ENCODE measurements at regions not wholly inside any gene's neighbourhood (a gene's known extent, or its start where the extent isn't known, plus 50 kb on each side); places are given as distances from the start of the nearest gene placed in this dataset.
"Not testable (repeated sequence)": the region's sequence is repeated elsewhere in the genome, so short reads cannot be mapped to it uniquely, and the experiment has no call there.

DNA sequence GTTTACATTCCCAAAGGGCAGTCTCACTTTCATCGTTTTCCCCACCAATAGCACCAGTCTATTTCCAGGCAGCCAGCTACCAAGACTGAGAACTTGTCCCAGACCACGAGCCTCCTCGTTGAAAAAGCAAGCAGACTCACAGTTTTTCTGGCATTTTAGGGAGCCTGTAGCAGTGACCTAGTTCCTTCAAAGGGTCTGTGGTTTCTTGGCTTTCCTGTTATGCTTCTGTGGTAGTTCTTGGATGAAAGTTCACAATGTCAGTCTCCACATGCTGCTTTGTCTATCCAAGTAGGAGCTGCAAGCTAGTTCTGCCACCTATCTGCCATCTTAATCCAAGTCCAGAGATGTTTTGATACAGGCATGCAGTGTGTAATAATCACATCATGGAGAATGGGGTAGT is 151.6 kb upstream of the ZC4H2 start:
- DNase-seq (ENCODE audit: low read depth, low spot score) = no peak
- no peaks in the 10 kb centered on the region for H3K27me3 ChIP-seq (ENCODE audit: insufficient read depth, insufficient read length)
- no peak overlapping the region for H3K4me3 ChIP-seq (ENCODE audit: insufficient read length, low read depth)
- TF ChIP-seq SUZ12 (IDR thresholded peaks at IDR 0.05; ENCODE audit: extremely low read depth, insufficient read depth, insufficient read length) (no peak), ZNF274 (IDR thresholded peaks at IDR 0.05; ENCODE audit: low read depth, low read length) (no peak), YY1 (IDR thresholded peaks at IDR 0.05; ENCODE audit: insufficient read depth, insufficient read length) (no peak)
- H3K9me3 ChIP-seq (ENCODE audit: insufficient read depth, low read length) = peaks cover 21% of the 10 kb centered on the region; the same call in 1 of the 2 replicates
- H3K36me3 ChIP-seq (ENCODE audit: insufficient read depth, insufficient read length, low read length) = no peaks in the 10 kb centered on the region
- no peak overlapping the region for H3K9ac ChIP-seq (ENCODE audit: insufficient read length, low read depth)
- no peaks in the 10 kb centered on the region for H3K4me1 ChIP-seq (ENCODE audit: insufficient read depth, insufficient read length)

DNA sequence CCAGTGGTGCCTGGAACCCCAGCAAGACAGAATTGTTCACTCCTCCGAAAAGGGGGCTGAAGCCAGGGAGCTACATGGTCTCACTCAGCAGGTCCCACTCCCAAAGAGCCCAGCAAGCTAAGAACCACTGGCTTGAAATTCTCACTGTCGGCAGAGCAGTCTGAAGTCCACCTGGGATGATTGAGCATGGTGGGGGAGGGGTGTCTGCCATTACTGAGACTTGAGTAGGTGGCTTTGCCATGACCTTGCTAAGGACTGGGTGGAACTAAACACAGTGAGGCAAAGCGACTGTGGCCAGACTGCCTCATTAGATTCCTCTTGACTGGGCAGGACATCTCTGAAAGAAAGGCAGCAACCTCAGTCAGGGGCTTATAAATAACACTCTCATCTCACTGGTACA is 122.6 kb upstream of the ZC4H2 start:
- TF ChIP-seq YY1 (IDR thresholded peaks at IDR 0.05; ENCODE audit: insufficient read depth, insufficient read length) (no peak), SUZ12 (IDR thresholded peaks at IDR 0.05; ENCODE audit: extremely low read depth, insufficient read depth, insufficient read length) (no peak), ZNF274 (IDR thresholded peaks at IDR 0.05; ENCODE audit: low read depth, low read length) (no peak)
- DNase-seq (ENCODE audit: low read depth, low spot score) = no peak
- no peak overlapping the region for H3K9ac ChIP-seq (ENCODE audit: insufficient read length, low read depth)
- no peaks in the 10 kb centered on the region for H3K36me3 ChIP-seq (ENCODE audit: insufficient read depth, insufficient read length, low read length)
- H3K9me3 ChIP-seq (ENCODE audit: insufficient read depth, low read length) = peaks cover 6% of the 10 kb centered on the region
- no peak overlapping the region for H3K4me3 ChIP-seq (ENCODE audit: insufficient read length, low read depth)
- H3K4me1 ChIP-seq (ENCODE audit: insufficient read depth, insufficient read length) = no peaks in the 10 kb centered on the region
- no peaks in the 10 kb centered on the region for H3K27me3 ChIP-seq (ENCODE audit: insufficient read depth, insufficient read length)

DNA sequence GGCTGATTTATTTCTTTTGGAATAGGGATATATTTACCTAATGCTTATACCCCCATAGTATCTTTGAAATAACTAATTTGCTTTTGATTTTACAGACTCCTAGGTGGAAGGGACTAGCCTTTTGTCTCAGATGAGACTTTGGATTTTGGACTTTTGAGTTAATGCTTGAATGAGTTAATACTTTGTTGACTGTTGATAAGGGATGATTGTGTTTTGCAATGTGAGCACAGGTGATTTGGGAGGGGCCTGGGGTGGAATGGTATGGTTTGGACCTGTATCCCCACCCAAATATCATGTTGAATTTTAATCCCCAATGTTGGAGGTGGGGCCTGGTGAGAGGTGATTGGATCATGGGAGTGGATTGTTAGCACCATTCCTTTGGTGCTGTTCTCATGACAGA is 117.4 kb upstream of the ZC4H2 start:
- no peak overlapping the region for H3K4me3 ChIP-seq (ENCODE audit: insufficient read length, low read depth)
- no peak overlapping the region for H3K9ac ChIP-seq (ENCODE audit: insufficient read length, low read depth)
- no peak for TF ChIP-seq SUZ12 (IDR thresholded peaks at IDR 0.05; ENCODE audit: extremely low read depth, insufficient read depth, insufficient read length)
- no peak for TF ChIP-seq YY1 (IDR thresholded peaks at IDR 0.05; ENCODE audit: insufficient read depth, insufficient read length)
- TF ChIP-seq ZNF274 (IDR thresholded peaks at IDR 0.05; ENCODE audit: low read depth, low read length) = no peak
- no peak for DNase-seq (ENCODE audit: low read depth, low spot score)
- peaks cover 16% of the 10 kb centered on the region for H3K9me3 ChIP-seq (ENCODE audit: insufficient read depth, low read length)
- H3K27me3 ChIP-seq (ENCODE audit: insufficient read depth, insufficient read length) = no peaks in the 10 kb centered on the region
- no peaks in the 10 kb centered on the region for H3K4me1 ChIP-seq (ENCODE audit: insufficient read depth, insufficient read length)
- H3K36me3 ChIP-seq (ENCODE audit: insufficient read depth, insufficient read length, low read length) = peaks cover 3% of the 10 kb centered on the region

- Histone ChIP-seq H3K9ac (ENCODE audit: insufficient read length, low read depth) (no peak overlapping the region), H3K36me3 (ENCODE audit: insufficient read depth, insufficient read length, low read length) (no peaks in the 10 kb centered on the region), H3K4me1 (ENCODE audit: insufficient read depth, insufficient read length) (no peaks in the 10 kb centered on the region), H3K4me3 (ENCODE audit: insufficient read length, low read depth) (no peak overlapping the region), H3K27me3 (ENCODE audit: insufficient read depth, insufficient read length) (no peaks in the 10 kb centered on the region), H3K9me3 (ENCODE audit: insufficient read depth, low read length) (peaks cover 5% of the 10 kb centered on the region; the same call in 1 of the 2 replicates)
- no peak for DNase-seq (ENCODE audit: low read depth, low spot score)
- TF ChIP-seq ZNF274 (IDR thresholded peaks at IDR 0.05; ENCODE audit: low read depth, low read length) = no peak
- no peak for TF ChIP-seq SUZ12 (IDR thresholded peaks at IDR 0.05; ENCODE audit: extremely low read depth, insufficient read depth, insufficient read length)
- no peak for TF ChIP-seq YY1 (IDR thresholded peaks at IDR 0.05; ENCODE audit: insufficient read depth, insufficient read length)
These were observed 97.0 kb upstream of the ZC4H2 start for GRCh38 chrX:65073233-65073632.

DNA sequence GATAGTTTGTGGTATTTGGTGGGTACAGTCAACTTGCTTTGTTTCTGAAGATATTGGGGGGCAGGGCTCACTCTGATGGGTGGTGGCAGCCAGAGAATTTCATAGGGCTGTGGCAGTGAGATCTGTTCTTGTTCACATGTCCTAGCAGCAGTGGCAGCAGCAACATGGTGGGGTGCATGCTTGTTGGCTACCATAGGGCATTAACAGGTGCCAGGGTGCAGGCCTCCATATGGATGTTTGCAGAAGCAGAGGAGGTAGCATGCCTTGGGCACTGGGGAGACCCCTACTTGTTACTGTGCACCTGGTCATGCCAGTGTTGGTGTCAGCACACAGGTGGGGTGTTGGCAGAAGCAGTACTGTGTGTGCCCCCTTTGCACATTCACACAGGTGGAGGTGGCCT is 96.3 kb upstream of the ZC4H2 start:
- no peaks in the 10 kb centered on the region for H3K27me3 ChIP-seq (ENCODE audit: insufficient read depth, insufficient read length)
- no peak for DNase-seq (ENCODE audit: low read depth, low spot score)
- H3K4me3 ChIP-seq (ENCODE audit: insufficient read length, low read depth) = no peak overlapping the region
- TF ChIP-seq YY1 (IDR thresholded peaks at IDR 0.05; ENCODE audit: insufficient read depth, insufficient read length) = no peak
- no peak for TF ChIP-seq ZNF274 (IDR thresholded peaks at IDR 0.05; ENCODE audit: low read depth, low read length)
- TF ChIP-seq SUZ12 (IDR thresholded peaks at IDR 0.05; ENCODE audit: extremely low read depth, insufficient read depth, insufficient read length) = no peak
- no peak overlapping the region for H3K9ac ChIP-seq (ENCODE audit: insufficient read length, low read depth)
- H3K9me3 ChIP-seq (ENCODE audit: insufficient read depth, low read length) = peaks cover 5% of the 10 kb centered on the region; the same call in 1 of the 2 replicates
- no peaks in the 10 kb centered on the region for H3K36me3 ChIP-seq (ENCODE audit: insufficient read depth, insufficient read length, low read length)
- H3K4me1 ChIP-seq (ENCODE audit: insufficient read depth, insufficient read length) = no peaks in the 10 kb centered on the region

- not testable (repeated sequence) for H3K27me3 ChIP-seq (ENCODE audit: insufficient read depth, insufficient read length); H3K4me1 ChIP-seq (ENCODE audit: insufficient read depth, insufficient read length); H3K4me3 ChIP-seq (ENCODE audit: insufficient read length, low read depth); DNase-seq (ENCODE audit: low read depth, low spot score); H3K9ac ChIP-seq (ENCODE audit: insufficient read length, low read depth); H3K9me3 ChIP-seq (ENCODE audit: insufficient read depth, low read length); H3K36me3 ChIP-seq (ENCODE audit: insufficient read depth, insufficient read length, low read length)
These were observed 82.4 kb upstream of the ZC4H2 start for GRCh38 chrX:65058626-65059025.

DNA sequence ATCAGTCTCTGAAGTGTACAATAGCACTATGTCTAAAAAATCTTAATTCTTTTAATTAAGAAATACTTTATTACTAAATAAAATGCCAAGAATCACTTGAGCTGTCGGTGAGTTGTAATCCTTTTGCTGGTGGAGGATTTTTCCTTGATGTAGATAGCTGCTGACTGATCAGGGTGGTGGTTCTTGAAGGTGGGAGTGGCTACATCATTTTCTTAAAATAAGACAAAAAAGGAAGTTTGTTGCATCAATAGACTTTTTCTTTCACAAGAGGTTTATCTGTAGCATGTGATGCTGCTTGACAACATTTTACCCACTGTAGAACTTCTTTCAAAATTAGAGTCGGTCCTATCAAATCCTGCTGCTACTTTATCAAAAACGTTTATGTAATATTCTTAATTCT is 68.8 kb upstream of the ZC4H2 start:
- Histone ChIP-seq H3K9ac (ENCODE audit: insufficient read length, low read depth) (no peak overlapping the region), H3K27me3 (ENCODE audit: insufficient read depth, insufficient read length) (no peaks in the 10 kb centered on the region), H3K4me1 (ENCODE audit: insufficient read depth, insufficient read length) (no peaks in the 10 kb centered on the region), H3K36me3 (ENCODE audit: insufficient read depth, insufficient read length, low read length) (no peaks in the 10 kb centered on the region), H3K9me3 (ENCODE audit: insufficient read depth, low read length) (0 out of 2 replicates have a peak, but pooled peaks cover 10% of the 10 kb centered on the region), H3K4me3 (ENCODE audit: insufficient read length, low read depth) (no peak overlapping the region)
- TF ChIP-seq ZNF274 (IDR thresholded peaks at IDR 0.05; ENCODE audit: low read depth, low read length) (no peak), YY1 (IDR thresholded peaks at IDR 0.05; ENCODE audit: insufficient read depth, insufficient read length) (no peak), SUZ12 (IDR thresholded peaks at IDR 0.05; ENCODE audit: extremely low read depth, insufficient read depth, insufficient read length) (no peak)
- DNase-seq (ENCODE audit: low read depth, low spot score) = no peak

DNA sequence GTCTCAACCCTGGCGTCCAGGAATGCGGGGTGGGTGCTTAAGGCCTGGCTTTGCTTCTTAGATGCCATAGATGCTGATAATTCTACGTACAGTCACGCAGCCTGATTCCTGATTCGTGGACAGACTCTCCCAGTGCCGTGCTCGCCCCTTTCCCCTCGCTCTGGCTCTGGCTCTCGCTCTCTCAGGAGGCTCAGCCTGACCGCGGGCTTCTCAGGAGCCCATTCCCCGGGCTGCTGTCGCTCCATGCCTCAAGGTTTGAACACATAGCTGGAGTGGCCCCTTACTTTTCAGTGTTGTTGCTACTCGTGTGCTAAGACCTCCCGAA is 59.2 kb upstream of the ZC4H2 start:
- no peaks in the 10 kb centered on the region for H3K9me3 ChIP-seq (ENCODE audit: insufficient read depth, low read length)
- H3K4me3 ChIP-seq (ENCODE audit: insufficient read length, low read depth) = peak overlapping the region; percentile 67
- H3K36me3 ChIP-seq (ENCODE audit: insufficient read depth, insufficient read length, low read length) = no peaks in the 10 kb centered on the region
- H3K27me3 ChIP-seq (ENCODE audit: insufficient read depth, insufficient read length) = no peaks in the 10 kb centered on the region
- DNase-seq (ENCODE audit: low read depth, low spot score) = peak; percentile 16
- peak overlapping the region; percentile 80 for H3K9ac ChIP-seq (ENCODE audit: insufficient read length, low read depth)
- no peaks in the 10 kb centered on the region for H3K4me1 ChIP-seq (ENCODE audit: insufficient read depth, insufficient read length)
- TF ChIP-seq YY1 (IDR thresholded peaks at IDR 0.05; ENCODE audit: insufficient read depth, insufficient read length) = no peak
- no peak for TF ChIP-seq SUZ12 (IDR thresholded peaks at IDR 0.05; ENCODE audit: extremely low read depth, insufficient read depth, insufficient read length)
- no peak for TF ChIP-seq ZNF274 (IDR thresholded peaks at IDR 0.05; ENCODE audit: low read depth, low read length)

All from NT2/D1 (cell line).